HFFc6 (cell line): ENCODE measurements at regions not wholly inside any gene's neighbourhood (a gene's known extent, or its start where the extent isn't known, plus 50 kb on each side); places are given as distances from the start of the nearest gene placed in this dataset.

Source experiments
- DNase-seq: peaks from one replicate; pipeline ENCODE4 v3.0.0-alpha.2; 2018
- H3K27ac Mint-ChIP-seq: 2 replicates; pipeline ENCODE4 v1.8.0; 2020; ENCODE audit warnings: mild to moderate bottlenecking, mixed read lengths
- H3K27me3 Mint-ChIP-seq: 2 replicates; pipeline ENCODE4 v1.8.0; 2021; ENCODE audit warnings: mild to moderate bottlenecking, moderate library complexity, mixed read lengths; ENCODE audit not compliant: insufficient read depth
- H3K36me3 Mint-ChIP-seq: 2 replicates; pipeline ENCODE4 v1.8.0; 2021; ENCODE audit warnings: low read depth, mixed read lengths
- H3K4me1 Mint-ChIP-seq: 2 replicates; pipeline ENCODE4 v1.8.0; 2020; ENCODE audit warnings: low read depth, mixed read lengths
- H3K4me3 Mint-ChIP-seq: 2 replicates; pipeline ENCODE4 v1.8.0; 2020; ENCODE audit warnings: mild to moderate bottlenecking, moderate library complexity, mixed read lengths
- H3K9me3 Mint-ChIP-seq: 2 replicates; pipeline ENCODE4 v1.8.0; 2020; ENCODE audit warnings: mild to moderate bottlenecking, mixed read lengths
- TF ChIP-seq, protein P1 (sequence below): fragments of 200-600 bp; sonication (generic); IDR thresholded peaks from 2 replicates; pipeline ENCODE4 v1.5.0; 2021; ENCODE audit warnings: antibody characterized with exemption, mild to moderate bottlenecking

DNA sequence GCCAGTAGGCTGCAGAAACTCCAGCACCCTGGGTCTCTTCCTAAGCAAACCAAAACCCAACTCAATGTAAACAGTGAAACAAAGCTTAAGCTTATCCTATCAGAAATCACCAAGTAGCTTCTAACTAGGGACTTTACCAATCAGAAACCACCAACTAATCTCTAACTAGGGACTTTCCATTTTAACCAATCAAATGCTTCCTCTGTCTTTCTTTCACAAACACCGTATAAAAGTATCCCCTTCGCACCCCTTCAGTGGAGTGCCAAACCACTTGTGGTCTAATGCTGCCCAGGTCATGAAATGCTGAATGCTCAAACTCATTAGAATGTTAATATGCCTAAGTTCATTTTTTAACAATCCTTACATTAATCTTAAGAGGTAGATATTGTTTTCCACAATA is 250.5 kb upstream of the DUSP10 start:
- no peak for DNase-seq
- Mint-ChIP-seq H3K4me1 (peaks cover 86% of the 10 kb centered on the region), H3K4me3 (no peak overlapping the region), H3K27me3 (peaks cover 2% of the 10 kb centered on the region), H3K9me3 (no peaks in the 10 kb centered on the region), H3K36me3 (no peaks in the 10 kb centered on the region), H3K27ac (peak overlapping the region; percentile 3; the same call in 1 of the 2 replicates)
- TF ChIP-seq, protein P1, sequence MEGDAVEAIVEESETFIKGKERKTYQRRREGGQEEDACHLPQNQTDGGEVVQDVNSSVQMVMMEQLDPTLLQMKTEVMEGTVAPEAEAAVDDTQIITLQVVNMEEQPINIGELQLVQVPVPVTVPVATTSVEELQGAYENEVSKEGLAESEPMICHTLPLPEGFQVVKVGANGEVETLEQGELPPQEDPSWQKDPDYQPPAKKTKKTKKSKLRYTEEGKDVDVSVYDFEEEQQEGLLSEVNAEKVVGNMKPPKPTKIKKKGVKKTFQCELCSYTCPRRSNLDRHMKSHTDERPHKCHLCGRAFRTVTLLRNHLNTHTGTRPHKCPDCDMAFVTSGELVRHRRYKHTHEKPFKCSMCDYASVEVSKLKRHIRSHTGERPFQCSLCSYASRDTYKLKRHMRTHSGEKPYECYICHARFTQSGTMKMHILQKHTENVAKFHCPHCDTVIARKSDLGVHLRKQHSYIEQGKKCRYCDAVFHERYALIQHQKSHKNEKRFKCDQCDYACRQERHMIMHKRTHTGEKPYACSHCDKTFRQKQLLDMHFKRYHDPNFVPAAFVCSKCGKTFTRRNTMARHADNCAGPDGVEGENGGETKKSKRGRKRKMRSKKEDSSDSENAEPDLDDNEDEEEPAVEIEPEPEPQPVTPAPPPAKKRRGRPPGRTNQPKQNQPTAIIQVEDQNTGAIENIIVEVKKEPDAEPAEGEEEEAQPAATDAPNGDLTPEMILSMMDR, result no peak

DNA sequence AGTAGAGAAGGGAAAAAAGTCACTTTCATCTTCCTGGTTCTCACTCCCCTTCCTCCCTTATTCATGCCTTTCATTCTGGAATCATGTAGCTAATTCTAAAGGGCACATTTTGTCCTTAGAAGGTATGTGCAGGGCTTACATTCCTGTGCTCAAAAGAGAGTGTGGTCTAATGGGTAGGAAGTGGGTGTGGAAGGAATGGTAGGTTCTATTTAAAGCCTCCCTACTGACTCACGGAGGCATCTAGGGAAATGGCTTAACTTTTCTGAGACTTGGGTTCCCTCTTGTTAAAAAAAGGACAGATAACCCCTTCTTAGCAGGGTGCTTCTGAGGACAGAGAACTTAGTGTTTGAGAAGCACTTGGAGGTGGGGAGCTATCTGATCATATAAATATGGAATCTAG is 249.3 kb upstream of the DUSP10 start:
- H3K27ac Mint-ChIP-seq, result peak overlapping the region; percentile 72
- peak overlapping the region; percentile 15 for H3K4me3 Mint-ChIP-seq
- H3K36me3 Mint-ChIP-seq, result no peaks in the 10 kb centered on the region
- no peaks in the 10 kb centered on the region for H3K9me3 Mint-ChIP-seq
- TF ChIP-seq, protein P1, result no peak
- H3K4me1 Mint-ChIP-seq, result peaks cover 90% of the 10 kb centered on the region
- peaks cover 2% of the 10 kb centered on the region for H3K27me3 Mint-ChIP-seq
- DNase-seq, result peak; percentile 33

DNA sequence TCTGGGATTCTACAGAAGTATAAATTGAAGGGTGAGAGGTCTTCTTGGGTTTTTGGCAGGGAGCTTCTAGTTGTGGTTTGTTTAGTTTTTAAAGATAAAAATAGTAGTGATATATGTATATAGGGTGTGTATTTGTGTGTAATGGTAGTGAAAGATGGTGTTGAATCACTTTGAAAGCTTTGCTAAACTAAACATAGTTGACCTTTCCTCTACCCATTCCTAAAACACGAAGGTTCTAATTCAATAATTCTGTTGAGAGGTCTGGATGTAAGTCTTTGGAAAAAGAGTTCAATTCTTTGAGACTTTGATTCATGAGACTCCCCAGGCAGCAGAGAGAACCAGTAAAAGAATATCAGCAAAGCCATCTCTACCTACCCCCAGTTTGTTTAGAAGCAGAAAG is 247.9 kb upstream of the DUSP10 start:
- Mint-ChIP-seq H3K36me3 (no peaks in the 10 kb centered on the region), H3K27ac (peak overlapping the region; percentile 62), H3K9me3 (no peaks in the 10 kb centered on the region), H3K4me1 (peaks cover 79% of the 10 kb centered on the region), H3K27me3 (peaks cover 2% of the 10 kb centered on the region), H3K4me3 (no peak overlapping the region; the same call in 1 of the 2 replicates)
- TF ChIP-seq, protein P1, result no peak
- DNase-seq, result no peak

DNA sequence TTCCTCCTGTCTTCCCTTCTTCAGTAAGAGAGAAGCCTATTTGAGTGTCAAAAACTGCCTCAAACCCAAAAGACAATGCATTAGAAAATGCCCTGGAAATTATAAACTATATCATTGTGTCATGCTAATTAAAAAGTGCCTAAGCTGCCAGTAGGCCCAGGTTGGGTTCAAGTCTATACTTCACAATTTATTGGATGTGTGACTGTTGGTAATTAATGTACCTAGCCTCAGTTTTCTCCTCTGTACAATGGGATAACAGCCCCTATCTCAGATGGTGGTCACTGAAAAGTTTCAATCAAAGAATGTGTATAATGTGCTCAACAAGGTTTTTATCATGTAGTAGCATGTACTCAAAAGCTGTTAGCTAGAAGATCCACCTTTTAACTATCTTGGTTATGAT is 246.9 kb upstream of the DUSP10 start:
- Mint-ChIP-seq H3K4me1 (peaks cover 71% of the 10 kb centered on the region), H3K36me3 (no peaks in the 10 kb centered on the region), H3K27me3 (peaks cover 2% of the 10 kb centered on the region), H3K4me3 (no peak overlapping the region; the same call in 1 of the 2 replicates), H3K9me3 (no peaks in the 10 kb centered on the region), H3K27ac (peak overlapping the region; percentile 5; the same call in 1 of the 2 replicates)
- no peak for DNase-seq
- TF ChIP-seq, protein P1, result no peak

DNA sequence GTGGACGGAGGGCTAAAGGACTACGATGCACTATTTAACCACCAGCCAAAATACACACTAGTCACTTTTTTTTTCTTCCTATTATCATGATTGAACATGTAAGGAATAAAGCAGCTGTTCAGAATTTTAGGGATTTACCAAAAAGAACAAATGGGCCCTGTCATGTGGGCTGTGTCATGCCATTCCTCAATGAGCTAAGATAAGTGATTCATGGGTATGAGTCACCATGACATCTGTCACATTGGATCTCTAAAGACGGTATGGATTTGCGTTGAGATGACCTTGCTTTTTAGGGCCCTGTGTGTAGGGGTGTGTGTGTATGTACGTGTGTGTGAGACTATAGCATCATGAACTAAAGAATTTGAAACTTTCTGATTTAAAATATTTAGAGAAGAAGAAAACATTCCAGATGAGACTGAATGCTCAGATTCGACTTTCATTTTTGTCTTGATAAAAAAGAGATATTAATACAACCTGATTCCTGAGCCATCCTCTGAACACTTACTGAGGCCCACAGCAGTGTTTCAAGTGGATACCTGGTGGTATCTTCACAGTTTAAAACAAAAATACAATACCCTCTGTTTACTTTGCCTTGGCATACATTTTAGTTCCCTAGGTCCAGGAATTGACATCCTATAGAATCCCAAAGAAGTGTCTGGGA is 246.1 kb upstream of the DUSP10 start:
- peak; percentile 59 for DNase-seq
- Mint-ChIP-seq H3K9me3 (no peaks in the 10 kb centered on the region), H3K4me1 (peaks cover 72% of the 10 kb centered on the region), H3K36me3 (no peaks in the 10 kb centered on the region), H3K4me3 (peak overlapping the region; percentile 32; the same call in 1 of the 2 replicates), H3K27ac (peak overlapping the region; percentile 72), H3K27me3 (peaks cover 2% of the 10 kb centered on the region)
- TF ChIP-seq, protein P1, result no peak
